Natural killer cell (primary cell): ENCODE measurements at regions not wholly inside any gene's neighbourhood (a gene's known extent, or its start where the extent isn't known, plus 50 kb on each side); places are given as distances from the start of the nearest gene placed in this dataset.
"Not testable (repeated sequence)": the region's sequence is repeated elsewhere in the genome, so short reads cannot be mapped to it uniquely, and the experiment has no call there.

Source experiments
- ATAC-seq, 3 donors: fragments of 150-1000 bp in 2 of 3; fragments of 200-7000 bp in 1 of 3; cut with Tn5 transposase; 1 replicate in 1 of 3; 2 replicates in 2 of 3; pipeline ENCODE4 v1.10.0; 2021; ENCODE audit warnings: mild to moderate bottlenecking in 2 of 3, moderate library complexity in 2 of 3
- DNase-seq, 2 donors: peaks; one replicate each; pipeline versions ENCODE4 v3.0.0 to v3.0.0-alpha.2; 2013 to 2021; ENCODE audit warnings: mixed read lengths in 1 of 2
- H3K27ac ChIP-seq: one replicate; pipeline ENCODE4 v1.5.1; 2013; ENCODE audit warnings: mild to moderate bottlenecking, low read length
- H3K27me3 ChIP-seq: one replicate; pipeline ENCODE4 v1.6.1; 2013; ENCODE audit warnings: low read length; ENCODE audit not compliant: control insufficient read depth, insufficient read depth
- H3K36me3 ChIP-seq: one replicate; pipeline ENCODE4 v1.6.1; 2013; ENCODE audit warnings: low read length; ENCODE audit not compliant: control insufficient read depth, insufficient read depth
- H3K4me1 ChIP-seq: one replicate; pipeline ENCODE4 v1.6.1; 2013; ENCODE audit warnings: low read length; ENCODE audit not compliant: control insufficient read depth, insufficient read depth
- H3K4me3 ChIP-seq: one replicate; pipeline ENCODE4 v1.5.1; 2013; ENCODE audit warnings: low read length
- H3K9me3 ChIP-seq: one replicate; pipeline ENCODE4 v1.6.1; 2013; ENCODE audit warnings: low read length; ENCODE audit not compliant: control insufficient read depth, insufficient read depth
- H3K27ac Mint-ChIP-seq, 2 donors: one replicate each; pipeline ENCODE4 v1.8.0; 2022; ENCODE audit warnings: mild to moderate bottlenecking in 2 of 2, mixed read lengths in 2 of 2, moderate library complexity in 1 of 2
- H3K27me3 Mint-ChIP-seq, 2 donors: one replicate each; pipeline ENCODE4 v1.8.0; 2022; ENCODE audit warnings: low read depth in 2 of 2, mixed read lengths in 2 of 2
- H3K36me3 Mint-ChIP-seq: one replicate; pipeline ENCODE4 v1.8.0; 2022; ENCODE audit warnings: mixed read lengths
- H3K4me1 Mint-ChIP-seq, 2 donors: one replicate each; pipeline ENCODE4 v1.8.0; 2022; ENCODE audit warnings: mixed read lengths in 2 of 2
- H3K4me3 Mint-ChIP-seq: one replicate; pipeline ENCODE4 v1.8.0; 2022; ENCODE audit warnings: mild to moderate bottlenecking, moderate library complexity, mixed read lengths
- H3K9me3 Mint-ChIP-seq, 2 donors: one replicate each; pipeline ENCODE4 v1.8.0; 2022; ENCODE audit warnings: mixed read lengths in 2 of 2
- WGBS: methylation state at CpG from one replicate; pipeline ENCODE4 v1.1.7; 2013; ENCODE audit warnings: missing lambda C conversion rate; ENCODE audit not compliant: insufficient coverage; 5-methylcytosine and 5-hydroxymethylcytosine counted together
- intact Hi-C: fragments of 100-400 bp; cut with micrococcal nuclease; formaldehyde crosslinking; loops from one replicate; pipeline ENCODE4 v1.14.2; 2022
- TF ChIP-seq, protein P1 (sequence below): fragments of 200-600 bp; IDR thresholded peaks from one replicate; pipeline ENCODE4 v1.8.0; 2022; ENCODE audit warnings: antibody characterized with exemption

DNA sequence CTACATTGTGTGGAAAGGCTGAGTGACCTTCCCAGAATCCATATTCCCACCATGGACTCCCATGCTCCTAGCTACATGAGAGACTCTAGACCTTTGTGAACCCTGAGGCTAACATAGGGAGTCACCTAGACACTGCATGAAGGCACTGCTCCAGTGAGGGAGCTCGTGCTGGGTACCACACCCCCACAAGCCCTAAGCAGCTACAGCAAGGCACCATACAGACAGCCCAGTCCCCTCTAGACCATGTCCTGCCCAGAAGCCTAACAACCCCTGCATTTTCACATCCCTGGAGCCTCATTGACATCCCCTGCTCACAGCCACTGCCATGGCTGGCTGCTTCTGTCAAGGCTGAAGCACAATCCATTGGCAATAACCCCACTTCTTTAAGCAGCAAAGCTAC, 176.5 kb upstream of the CTNND2 start:
- H3K4me1 Mint-ChIP-seq, result no peaks in the 10 kb centered on the region
- Histone ChIP-seq H3K4me3 (no peak overlapping the region), H3K27me3 (no peaks in the 10 kb centered on the region), H3K9me3 (peaks cover 6% of the 10 kb centered on the region), H3K36me3 (no peaks in the 10 kb centered on the region), H3K27ac (no peak overlapping the region), H3K4me1 (no peaks in the 10 kb centered on the region)
- whole genome bisulfite sequencing, result 53% methylated on average over 1 of the region's 1 CpG
- TF ChIP-seq, protein P1, sequence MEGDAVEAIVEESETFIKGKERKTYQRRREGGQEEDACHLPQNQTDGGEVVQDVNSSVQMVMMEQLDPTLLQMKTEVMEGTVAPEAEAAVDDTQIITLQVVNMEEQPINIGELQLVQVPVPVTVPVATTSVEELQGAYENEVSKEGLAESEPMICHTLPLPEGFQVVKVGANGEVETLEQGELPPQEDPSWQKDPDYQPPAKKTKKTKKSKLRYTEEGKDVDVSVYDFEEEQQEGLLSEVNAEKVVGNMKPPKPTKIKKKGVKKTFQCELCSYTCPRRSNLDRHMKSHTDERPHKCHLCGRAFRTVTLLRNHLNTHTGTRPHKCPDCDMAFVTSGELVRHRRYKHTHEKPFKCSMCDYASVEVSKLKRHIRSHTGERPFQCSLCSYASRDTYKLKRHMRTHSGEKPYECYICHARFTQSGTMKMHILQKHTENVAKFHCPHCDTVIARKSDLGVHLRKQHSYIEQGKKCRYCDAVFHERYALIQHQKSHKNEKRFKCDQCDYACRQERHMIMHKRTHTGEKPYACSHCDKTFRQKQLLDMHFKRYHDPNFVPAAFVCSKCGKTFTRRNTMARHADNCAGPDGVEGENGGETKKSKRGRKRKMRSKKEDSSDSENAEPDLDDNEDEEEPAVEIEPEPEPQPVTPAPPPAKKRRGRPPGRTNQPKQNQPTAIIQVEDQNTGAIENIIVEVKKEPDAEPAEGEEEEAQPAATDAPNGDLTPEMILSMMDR, result no peak
- H3K9me3 Mint-ChIP-seq, result peaks cover 12 to 22% of the 10 kb centered on the region in 2 donors
- no peak overlapping the region for H3K27ac Mint-ChIP-seq
- H3K4me3 Mint-ChIP-seq, result no peak overlapping the region
- ATAC-seq (no peak), DNase-seq (no peak)
- H3K27me3 Mint-ChIP-seq, result no peaks in the 10 kb centered on the region
- intact Hi-C loops, result no loop called here
- peaks cover 5% of the 10 kb centered on the region for H3K36me3 Mint-ChIP-seq

DNA sequence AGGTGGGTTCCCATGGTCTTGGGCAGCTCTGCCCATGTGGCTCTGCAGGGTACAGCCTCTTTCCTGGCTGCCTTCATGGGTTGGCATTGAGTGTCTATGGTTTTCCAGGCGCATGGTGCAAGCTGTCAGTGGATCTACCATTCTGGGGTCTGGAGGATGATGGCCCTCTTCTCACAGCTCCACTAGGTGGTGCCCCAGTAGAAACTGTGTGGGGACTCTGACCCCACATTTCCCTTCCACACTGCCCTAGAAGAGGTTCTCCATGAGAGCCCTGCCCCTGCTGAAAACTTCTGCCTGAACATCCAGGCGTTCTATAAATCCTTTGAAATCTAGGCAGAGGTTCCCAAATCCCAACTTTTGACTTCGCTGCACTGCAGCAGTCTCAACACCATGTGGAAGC, 174.0 kb upstream of the CTNND2 start:
- H3K27ac ChIP-seq, H3K4me1 ChIP-seq, ATAC-seq, H3K4me1 Mint-ChIP-seq, DNase-seq, intact Hi-C loops, H3K9me3 ChIP-seq, H3K27me3 Mint-ChIP-seq, H3K4me3 ChIP-seq, H3K36me3 ChIP-seq, H3K36me3 Mint-ChIP-seq, H3K4me3 Mint-ChIP-seq, H3K27ac Mint-ChIP-seq, H3K27me3 ChIP-seq: not testable (repeated sequence)
- WGBS, result 82% methylated on average over 3 of the region's 3 CpGs
- peaks cover 12 to 18% of the 10 kb centered on the region in 2 donors for H3K9me3 Mint-ChIP-seq

DNA sequence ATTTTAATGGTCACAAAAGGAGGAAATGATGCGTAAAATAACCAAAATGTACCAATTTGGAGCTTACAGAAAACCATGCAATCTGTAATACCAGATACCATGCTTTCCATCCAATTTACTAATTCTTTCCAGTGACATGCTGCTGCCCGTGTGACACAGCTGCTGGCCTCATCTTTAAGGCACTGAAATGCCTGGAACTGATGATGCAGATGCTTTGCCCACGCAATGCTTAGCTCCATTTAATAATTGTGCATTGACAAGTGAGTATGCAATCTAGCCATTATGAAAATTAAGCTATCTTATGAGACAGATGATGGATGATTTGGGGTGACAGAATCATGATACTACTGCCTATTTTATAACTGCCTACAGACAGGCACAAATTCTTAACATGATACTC, 169.2 kb upstream of the CTNND2 start:
- intact Hi-C loops, result no loop called here
- no peak overlapping the region for H3K27ac ChIP-seq
- no peaks in the 10 kb centered on the region for H3K27me3 ChIP-seq
- ATAC-seq, result no peak
- Mint-ChIP-seq H3K27ac (no peak overlapping the region), H3K36me3 (no peaks in the 10 kb centered on the region), H3K27me3 (no peaks in the 10 kb centered on the region), H3K4me3 (no peak overlapping the region), H3K4me1 (no peaks in the 10 kb centered on the region), H3K9me3 (peaks cover 0 to 6% of the 10 kb centered on the region in 2 donors)
- H3K4me3 ChIP-seq, result no peak overlapping the region
- WGBS, result 48% methylated on average over 3 of the region's 3 CpGs
- H3K9me3 ChIP-seq, result no peaks in the 10 kb centered on the region
- no peaks in the 10 kb centered on the region for H3K4me1 ChIP-seq
- TF ChIP-seq, protein P1, result no peak
- H3K36me3 ChIP-seq, result no peaks in the 10 kb centered on the region
- DNase-seq, result no peak

DNA sequence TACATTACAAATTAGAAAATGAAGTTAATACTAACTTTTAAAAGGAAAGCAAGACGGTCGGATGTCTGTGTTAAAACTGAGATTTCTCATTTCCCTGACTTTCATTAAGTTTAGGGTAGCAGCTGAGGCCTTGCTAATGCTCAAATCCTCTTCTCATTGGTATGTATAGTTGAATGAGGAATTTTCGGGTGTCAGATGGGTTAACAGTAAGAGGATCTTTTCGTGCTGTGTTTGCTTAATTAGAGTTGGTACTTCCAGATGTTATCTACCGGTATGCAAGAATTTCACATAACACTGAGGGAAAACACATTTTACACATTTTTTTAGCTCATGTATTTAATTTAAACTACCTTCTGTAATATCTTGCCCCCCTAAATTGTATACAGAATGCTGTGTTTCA, 168.2 kb upstream of the CTNND2 start:
- WGBS, result 72% methylated on average over 3 of the region's 5 CpGs
- no peaks in the 10 kb centered on the region for H3K36me3 Mint-ChIP-seq
- H3K27me3 ChIP-seq, result no peaks in the 10 kb centered on the region
- H3K4me3 Mint-ChIP-seq, result no peak overlapping the region
- peaks cover 7 to 13% of the 10 kb centered on the region in 2 donors for H3K9me3 Mint-ChIP-seq
- no peak overlapping the region for H3K27ac Mint-ChIP-seq
- no peaks in the 10 kb centered on the region for H3K36me3 ChIP-seq
- H3K4me1 Mint-ChIP-seq, result no peaks in the 10 kb centered on the region
- no peak for ATAC-seq
- H3K4me3 ChIP-seq, result no peak overlapping the region
- no peaks in the 10 kb centered on the region for H3K9me3 ChIP-seq
- H3K4me1 ChIP-seq, result no peaks in the 10 kb centered on the region
- no peaks in the 10 kb centered on the region for H3K27me3 Mint-ChIP-seq
- no peak for DNase-seq
- H3K27ac ChIP-seq, result no peak overlapping the region
- TF ChIP-seq, protein P1, result no peak
- intact Hi-C loops, result no loop called here
